Vagina (tissue), 2 donors: ENCODE measurements at regions not wholly inside any gene's neighbourhood (a gene's known extent, or its start where the extent isn't known, plus 50 kb on each side); places are given as distances from the start of the nearest gene placed in this dataset.
"Not testable (repeated sequence)": the region's sequence is repeated elsewhere in the genome, so short reads cannot be mapped to it uniquely, and the experiment has no call there.

Experiments
- CTCF ChIP-seq, 3 experiments: fragments of 450-650 bp in 2 of 3; fragments of 200-600 bp in 1 of 3; sonication (generic) in 1 of 3; IDR thresholded peaks; one replicate each; pipeline ENCODE4 v1.5.1; 2017 to 2019; ENCODE audit warnings: antibody characterized with exemption in 3 of 3, mild to moderate bottlenecking in 2 of 3, moderate library complexity in 2 of 3
- POLR2AphosphoS5 ChIP-seq, 2 donors: sonication (generic); formaldehyde crosslinking; IDR thresholded peaks; one replicate each; pipeline ENCODE4 v1.9.0; 2017; ENCODE audit warnings: antibody characterized with exemption in 2 of 2, mild to moderate bottlenecking in 2 of 2, low read depth in 1 of 2; ENCODE audit not compliant: insufficient read depth in 1 of 2

- TF ChIP-seq CTCF (IDR thresholded peaks at IDR 0.05); POLR2AphosphoS5 (IDR thresholded peaks at IDR 0.05; ENCODE audit: insufficient read depth in 1 of 2, low read depth in 1 of 2): not testable (repeated sequence)
Measured at GRCh38 chr2:48206056-48206656, 108.3 kb upstream of the FOXN2 start.
